ENCODE measurements at regions not wholly inside any gene's neighbourhood (a gene's known extent, or its start where the extent isn't known, plus 50 kb on each side); places are given as distances from the start of the nearest gene placed in this dataset.
"Not testable (repeated sequence)": the region's sequence is repeated elsewhere in the genome, so short reads cannot be mapped to it uniquely, and the experiment has no call there.

GRCh38 chr6:163757520-163757919, 343.0 kb downstream of the QKI start:
- H3K27ac ChIP-seq (ENCODE audit: insufficient read depth, low read depth, low read length, poor library complexity, severe bottlenecking) = no peak overlapping the region
- no peaks in the 10 kb centered on the region for H3K4me1 ChIP-seq (ENCODE audit: control insufficient read depth, insufficient read depth, low read length)
- H3K9me3 ChIP-seq (ENCODE audit: control insufficient read depth, low read length) = no peaks in the 10 kb centered on the region
- no peak overlapping the region for H3K4me3 ChIP-seq (ENCODE audit: insufficient read depth, low read depth, low read length)
- H3K36me3 ChIP-seq (ENCODE audit: control insufficient read depth, insufficient read depth, low read length) = no peaks in the 10 kb centered on the region
- H3K27me3 ChIP-seq (ENCODE audit: control insufficient read depth, insufficient read depth, low read length, poor library complexity, severe bottlenecking) = no peaks in the 10 kb centered on the region

GRCh38 chr6:163756079-163756478, 341.6 kb downstream of the QKI start:
- Histone ChIP-seq H3K9me3 (ENCODE audit: control insufficient read depth, low read length) (no peaks in the 10 kb centered on the region), H3K4me3 (ENCODE audit: insufficient read depth, low read depth, low read length) (no peak overlapping the region), H3K36me3 (ENCODE audit: control insufficient read depth, insufficient read depth, low read length) (no peaks in the 10 kb centered on the region), H3K27me3 (ENCODE audit: control insufficient read depth, insufficient read depth, low read length, poor library complexity, severe bottlenecking) (no peaks in the 10 kb centered on the region), H3K27ac (ENCODE audit: insufficient read depth, low read depth, low read length, poor library complexity, severe bottlenecking) (no peak overlapping the region), H3K4me1 (ENCODE audit: control insufficient read depth, insufficient read depth, low read length) (peaks cover 1% of the 10 kb centered on the region)
- WGBS, 2 experiments = 94 to 99% methylated on average over 3 of the region's 4 CpGs

GRCh38 chr6:163754866-163755265, 340.3 kb downstream of the QKI start:
- no peaks in the 10 kb centered on the region for H3K27me3 ChIP-seq (ENCODE audit: control insufficient read depth, insufficient read depth, low read length, poor library complexity, severe bottlenecking)
- H3K4me3 ChIP-seq (ENCODE audit: insufficient read depth, low read depth, low read length) = no peak overlapping the region
- no peaks in the 10 kb centered on the region for H3K9me3 ChIP-seq (ENCODE audit: control insufficient read depth, low read length)
- H3K27ac ChIP-seq (ENCODE audit: insufficient read depth, low read depth, low read length, poor library complexity, severe bottlenecking) = no peak overlapping the region
- WGBS, 2 experiments = 81 to 84% methylated on average over 5 of the region's 5 CpGs
- no peaks in the 10 kb centered on the region for H3K36me3 ChIP-seq (ENCODE audit: control insufficient read depth, insufficient read depth, low read length)
- peaks cover 6% of the 10 kb centered on the region for H3K4me1 ChIP-seq (ENCODE audit: control insufficient read depth, insufficient read depth, low read length)

GRCh38 chr6:163753430-163753829, 338.9 kb downstream of the QKI start:
- H3K4me1 ChIP-seq (ENCODE audit: control insufficient read depth, insufficient read depth, low read length) = peaks cover 6% of the 10 kb centered on the region
- H3K36me3 ChIP-seq (ENCODE audit: control insufficient read depth, insufficient read depth, low read length) = no peaks in the 10 kb centered on the region
- no peak overlapping the region for H3K4me3 ChIP-seq (ENCODE audit: insufficient read depth, low read depth, low read length)
- H3K27me3 ChIP-seq (ENCODE audit: control insufficient read depth, insufficient read depth, low read length, poor library complexity, severe bottlenecking) = no peaks in the 10 kb centered on the region
- WGBS, 2 experiments = 97 to 99% methylated on average over 2 of the region's 2 CpGs
- no peaks in the 10 kb centered on the region for H3K9me3 ChIP-seq (ENCODE audit: control insufficient read depth, low read length)
- no peak overlapping the region for H3K27ac ChIP-seq (ENCODE audit: insufficient read depth, low read depth, low read length, poor library complexity, severe bottlenecking)

- 76 to 77% methylated on average over 13 of the region's 13 CpGs for WGBS, 2 experiments
- Histone ChIP-seq H3K9me3 (ENCODE audit: control insufficient read depth, low read length) (no peaks in the 10 kb centered on the region), H3K36me3 (ENCODE audit: control insufficient read depth, insufficient read depth, low read length) (no peaks in the 10 kb centered on the region), H3K27me3 (ENCODE audit: control insufficient read depth, insufficient read depth, low read length, poor library complexity, severe bottlenecking) (no peaks in the 10 kb centered on the region), H3K4me3 (ENCODE audit: insufficient read depth, low read depth, low read length) (no peak overlapping the region), H3K4me1 (ENCODE audit: control insufficient read depth, insufficient read depth, low read length) (peaks cover 6% of the 10 kb centered on the region), H3K27ac (ENCODE audit: insufficient read depth, low read depth, low read length, poor library complexity, severe bottlenecking) (no peak overlapping the region)
These were observed 337.9 kb downstream of the QKI start for GRCh38 chr6:163752446-163752845.

- no peak overlapping the region for H3K27ac ChIP-seq (ENCODE audit: insufficient read depth, low read depth, low read length, poor library complexity, severe bottlenecking)
- H3K9me3 ChIP-seq (ENCODE audit: control insufficient read depth, low read length) = no peaks in the 10 kb centered on the region
- 60 to 61% methylated on average over 18 of the region's 18 CpGs for WGBS, 2 experiments
These were observed 336.6 kb downstream of the QKI start for GRCh38 chr6:163751032-163751525.

GRCh38 chr6:163750431-163751031, 336.0 kb downstream of the QKI start:
- Histone ChIP-seq H3K27me3 (ENCODE audit: control insufficient read depth, insufficient read depth, low read length, poor library complexity, severe bottlenecking) (no peaks in the 10 kb centered on the region), H3K9me3 (ENCODE audit: control insufficient read depth, low read length) (no peaks in the 10 kb centered on the region), H3K4me3 (ENCODE audit: insufficient read depth, low read depth, low read length) (no peak overlapping the region), H3K36me3 (ENCODE audit: control insufficient read depth, insufficient read depth, low read length) (no peaks in the 10 kb centered on the region), H3K27ac (ENCODE audit: insufficient read depth, low read depth, low read length, poor library complexity, severe bottlenecking) (no peak overlapping the region), H3K4me1 (ENCODE audit: control insufficient read depth, insufficient read depth, low read length) (peaks cover 8% of the 10 kb centered on the region)
- 85 to 89% methylated on average over 22 of the region's 22 CpGs for WGBS, 2 experiments

More at GRCh38 chr6:163751032-163751525, 336.6 kb downstream of the QKI start:
- Histone ChIP-seq H3K36me3 (ENCODE audit: control insufficient read depth, insufficient read depth, low read length) (no peaks in the 10 kb centered on the region), H3K4me1 (ENCODE audit: control insufficient read depth, insufficient read depth, low read length) (peaks cover 6% of the 10 kb centered on the region), H3K27me3 (ENCODE audit: control insufficient read depth, insufficient read depth, low read length, poor library complexity, severe bottlenecking) (no peaks in the 10 kb centered on the region), H3K4me3 (ENCODE audit: insufficient read depth, low read depth, low read length) (no peak overlapping the region)

GRCh38 chr6:163748886-163749285, 334.4 kb downstream of the QKI start:
- 91 to 92% methylated on average over 15 of the region's 15 CpGs for WGBS, 2 experiments
- Histone ChIP-seq H3K9me3 (ENCODE audit: control insufficient read depth, low read length) (no peaks in the 10 kb centered on the region), H3K36me3 (ENCODE audit: control insufficient read depth, insufficient read depth, low read length) (no peaks in the 10 kb centered on the region), H3K4me3 (ENCODE audit: insufficient read depth, low read depth, low read length) (no peak overlapping the region), H3K27me3 (ENCODE audit: control insufficient read depth, insufficient read depth, low read length, poor library complexity, severe bottlenecking) (no peaks in the 10 kb centered on the region), H3K27ac (ENCODE audit: insufficient read depth, low read depth, low read length, poor library complexity, severe bottlenecking) (no peak overlapping the region), H3K4me1 (ENCODE audit: control insufficient read depth, insufficient read depth, low read length) (peaks cover 11% of the 10 kb centered on the region)

- no peaks in the 10 kb centered on the region for H3K9me3 ChIP-seq (ENCODE audit: control insufficient read depth, low read length)
- peaks cover 11% of the 10 kb centered on the region for H3K4me1 ChIP-seq (ENCODE audit: control insufficient read depth, insufficient read depth, low read length)
- H3K36me3 ChIP-seq (ENCODE audit: control insufficient read depth, insufficient read depth, low read length) = no peaks in the 10 kb centered on the region
- H3K27ac ChIP-seq (ENCODE audit: insufficient read depth, low read depth, low read length, poor library complexity, severe bottlenecking) = no peak overlapping the region
- no peaks in the 10 kb centered on the region for H3K27me3 ChIP-seq (ENCODE audit: control insufficient read depth, insufficient read depth, low read length, poor library complexity, severe bottlenecking)
- no peak overlapping the region for H3K4me3 ChIP-seq (ENCODE audit: insufficient read depth, low read depth, low read length)
- WGBS, 2 experiments = 94 to 96% methylated on average over 9 of the region's 9 CpGs
These were observed 333.5 kb downstream of the QKI start for GRCh38 chr6:163748036-163748435.

- not testable (repeated sequence) for H3K4me3 ChIP-seq (ENCODE audit: insufficient read depth, low read depth, low read length)
These were observed 332.5 kb downstream of the QKI start for GRCh38 chr6:163747058-163747457.

More at GRCh38 chr6:163747058-163747457, 332.5 kb downstream of the QKI start:
- peaks cover 11% of the 10 kb centered on the region for H3K4me1 ChIP-seq (ENCODE audit: control insufficient read depth, insufficient read depth, low read length)
- 90 to 92% methylated on average over 5 of the region's 5 CpGs for WGBS, 2 experiments
- not testable (repeated sequence) for H3K27me3 ChIP-seq (ENCODE audit: control insufficient read depth, insufficient read depth, low read length, poor library complexity, severe bottlenecking); H3K9me3 ChIP-seq (ENCODE audit: control insufficient read depth, low read length); H3K27ac ChIP-seq (ENCODE audit: insufficient read depth, low read depth, low read length, poor library complexity, severe bottlenecking); H3K36me3 ChIP-seq (ENCODE audit: control insufficient read depth, insufficient read depth, low read length)
